CD4-positive, alpha-beta T cell (primary cell): ENCODE measurements at regions not wholly inside any gene's neighbourhood (a gene's known extent, or its start where the extent isn't known, plus 50 kb on each side); places are given as distances from the start of the nearest gene placed in this dataset.
A peak's percentile ranks its signal among the peaks of the same experiment; 100 is the strongest.

Source experiments
- ATAC-seq: fragments of 200-7000 bp; cut with Tn5 transposase; one replicate; pipeline ENCODE4 v1.10.0; 2022; ENCODE audit warnings: mild to moderate bottlenecking; ENCODE audit not compliant: poor library complexity
- CTCF ChIA-PET: fragments of 350-600 bp; sonication (Branson Sonifier 250); formaldehyde crosslinking; loops from one replicate; lab custom pipeline; 2021; ENCODE audit warnings: antibody characterized with exemption, inconsistent platforms; lab: Charles Lee
- POLR2A ChIA-PET: fragments of 350-600 bp; sonication (Branson Sonifier 250); formaldehyde crosslinking; loops from one replicate; lab custom pipeline; 2021; ENCODE audit warnings: antibody characterized with exemption, inconsistent platforms; lab: Charles Lee
- DNase-seq, 14 experiments: peaks; one replicate each; pipeline ENCODE4 v3.0.0-alpha.2; 2013 to 2020; ENCODE audit warnings: mixed read lengths in 2 of 14
- H3K27ac ChIP-seq, 2 donors: one replicate each; pipeline versions ENCODE4 v1.5.1 to v1.7.0; 2013; ENCODE audit warnings: low read length in 2 of 2, low read depth in 1 of 2, mild to moderate bottlenecking in 1 of 2
- H3K27me3 ChIP-seq, 2 experiments: 1 replicate in 1 of 2; 2 replicates in 1 of 2; pipeline versions ENCODE4 v1.6.1 to v1.7.0; 2013; ENCODE audit warnings: low read length in 2 of 2, control low read depth in 1 of 2, mild to moderate bottlenecking in 1 of 2, moderate library complexity in 1 of 2; ENCODE audit not compliant: insufficient read depth in 2 of 2, control insufficient read depth in 1 of 2
- H3K36me3 ChIP-seq: one replicate; pipeline ENCODE4 v1.6.1; 2013; ENCODE audit warnings: low read length, control low read depth; ENCODE audit not compliant: insufficient read depth
- H3K4me1 ChIP-seq: one replicate; pipeline ENCODE4 v1.6.1; 2013; ENCODE audit warnings: low read length, control low read depth; ENCODE audit not compliant: insufficient read depth
- H3K4me3 ChIP-seq: one replicate; pipeline ENCODE4 v1.5.1; 2013; ENCODE audit warnings: mild to moderate bottlenecking, low read length, moderate library complexity
- H3K9me3 ChIP-seq, 2 experiments: 1 replicate in 1 of 2; 2 replicates in 1 of 2; pipeline versions ENCODE4 v1.6.1 to v1.7.0; 2013; ENCODE audit warnings: low read length in 2 of 2, mild to moderate bottlenecking in 2 of 2, control low read depth in 1 of 2, moderate library complexity in 1 of 2; ENCODE audit not compliant: control insufficient read depth in 1 of 2, insufficient read depth in 1 of 2
- H3K27ac Mint-ChIP-seq: one replicate; pipeline ENCODE4 v1.8.0; 2020; ENCODE audit warnings: mixed read lengths
- H3K27me3 Mint-ChIP-seq: one replicate; pipeline ENCODE4 v1.8.0; 2021; ENCODE audit warnings: mixed read lengths
- H3K36me3 Mint-ChIP-seq: one replicate; pipeline ENCODE4 v1.8.0; 2021; ENCODE audit warnings: low read depth, mixed read lengths
- H3K4me1 Mint-ChIP-seq: one replicate; pipeline ENCODE4 v1.8.0; 2021; ENCODE audit warnings: low read depth, mixed read lengths
- H3K4me3 Mint-ChIP-seq: one replicate; pipeline ENCODE4 v1.8.0; 2020; ENCODE audit warnings: mild to moderate bottlenecking, mixed read lengths
- H3K9me3 Mint-ChIP-seq: one replicate; pipeline ENCODE4 v1.8.0; 2020; ENCODE audit warnings: mixed read lengths
- CTCF ChIP-seq: fragments of 200-600 bp; IDR thresholded peaks from one replicate; pipeline ENCODE4 v1.8.0; 2022; ENCODE audit warnings: antibody characterized with exemption, mild to moderate bottlenecking
- intact Hi-C, 2 experiments: fragments of 100-400 bp; cut with DNase I in 1 of 2; cut with micrococcal nuclease in 1 of 2; formaldehyde crosslinking; loops; one replicate each; pipeline versions ENCODE4 v1.15.1 to v1.9.0; 2023 to 2025; cut with DNase I, micrococcal nuclease

GRCh38 chr2:134142903-134143302 lies 111.0 kb upstream of the MGAT5 start:
- ChIA-PET CTCF (interaction anchor here (0.7 kb wide), 1 partner anchor 64 kb away, joined by 3 read pairs; no protein-coding TSS in a partner anchor), POLR2A (no interaction called here)
- ATAC-seq (no peak), DNase-seq (no peak)
- Histone ChIP-seq H3K27ac (no peak overlapping the region), H3K27me3 (no peaks in the 10 kb centered on the region), H3K4me1 (peaks cover 57% of the 10 kb centered on the region), H3K36me3 (peaks cover 3% of the 10 kb centered on the region), H3K9me3 (no peaks in the 10 kb centered on the region), H3K4me3 (no peak overlapping the region)
- intact Hi-C loops, result no loop called here
- H3K27ac Mint-ChIP-seq, result peak overlapping the region; percentile 56
- no peaks in the 10 kb centered on the region for H3K27me3 Mint-ChIP-seq
- H3K9me3 Mint-ChIP-seq, result no peaks in the 10 kb centered on the region
- H3K4me1 Mint-ChIP-seq, result peaks cover 93% of the 10 kb centered on the region
- no peak overlapping the region for H3K4me3 Mint-ChIP-seq
- TF ChIP-seq CTCF, result no peak
- H3K36me3 Mint-ChIP-seq, result peaks cover 15% of the 10 kb centered on the region

- intact Hi-C loops, result no loop called here
- Histone ChIP-seq H3K27me3 (no peaks in the 10 kb centered on the region), H3K4me3 (no peak overlapping the region), H3K27ac (no peak overlapping the region), H3K4me1 (peaks cover 57% of the 10 kb centered on the region), H3K9me3 (no peaks in the 10 kb centered on the region), H3K36me3 (peaks cover 3% of the 10 kb centered on the region)
- no peak for TF ChIP-seq CTCF
- Mint-ChIP-seq H3K9me3 (no peaks in the 10 kb centered on the region), H3K4me1 (peaks cover 93% of the 10 kb centered on the region), H3K27ac (peak overlapping the region; percentile 56), H3K36me3 (peaks cover 21% of the 10 kb centered on the region), H3K27me3 (no peaks in the 10 kb centered on the region), H3K4me3 (no peak overlapping the region)
- ChIA-PET CTCF (no interaction called here), POLR2A (no interaction called here)
- DNase-seq (no peak), ATAC-seq (no peak)
Observed at GRCh38 chr2:134143568-134143967, 110.3 kb upstream of the MGAT5 start.

- Mint-ChIP-seq H3K4me1 (peaks cover 87% of the 10 kb centered on the region), H3K36me3 (peaks cover 21% of the 10 kb centered on the region), H3K4me3 (no peak overlapping the region), H3K27me3 (no peaks in the 10 kb centered on the region), H3K9me3 (no peaks in the 10 kb centered on the region), H3K27ac (peak overlapping the region; percentile 56)
- CTCF ChIA-PET, result no interaction called here
- POLR2A ChIA-PET, result no interaction called here
- Histone ChIP-seq H3K27me3 (no peaks in the 10 kb centered on the region), H3K4me1 (peaks cover 57% of the 10 kb centered on the region), H3K27ac (no peak overlapping the region), H3K4me3 (no peak overlapping the region), H3K9me3 (no peaks in the 10 kb centered on the region), H3K36me3 (peaks cover 6% of the 10 kb centered on the region)
- intact Hi-C loops, result no loop called here
- no peak for DNase-seq
- no peak for TF ChIP-seq CTCF
- no peak for ATAC-seq
Observed at GRCh38 chr2:134144081-134144596, 109.7 kb upstream of the MGAT5 start.
